OCI-LY7 (cell line): ENCODE measurements at regions not wholly inside any gene's neighbourhood (a gene's known extent, or its start where the extent isn't known, plus 50 kb on each side); places are given as distances from the start of the nearest gene placed in this dataset.

ENCODE experiments used
- BruUV-seq: library from RNA; stranded (reverse); fragments of 400-500 nt; replicated peaks from 2 replicates; lab custom pipeline; 2021; lab: Mats Ljungman, UMichigan
- CTCF ChIA-PET: fragments of 300-600 bp; sonication (Branson Sonifier 250); formaldehyde crosslinking; loops from one replicate; lab custom pipeline; 2022; ENCODE audit warnings: antibody characterized with exemption; ENCODE audit not compliant: unreplicated experiment; lab: Charles Lee
- POLR2A ChIA-PET: fragments of 300-600 bp; sonication (Branson Sonifier 250); formaldehyde crosslinking; loops from one replicate; lab custom pipeline; 2022; ENCODE audit warnings: antibody characterized with exemption; lab: Charles Lee
- DNase-seq: peaks from one replicate; pipeline ENCODE4 v3.0.0-alpha.2; 2015; ENCODE audit warnings: low spot score
- H2AFZ ChIP-seq: fragments of 200-600 bp; sonication (generic), shearing (Covaris generic); 2 replicates; pipeline ENCODE4 v1.6.1; 2014; ENCODE audit warnings: mild to moderate bottlenecking, antibody characterized with exemption, low read length, moderate library complexity
- H3K27ac ChIP-seq: fragments of 200-600 bp; sonication (generic); 2 replicates; pipeline ENCODE4 v1.5.1; 2014; ENCODE audit warnings: mixed run types, low read depth, mild to moderate bottlenecking, moderate library complexity, low read length, inconsistent platforms; ENCODE audit not compliant: poor library complexity, severe bottlenecking
- H3K36me3 ChIP-seq: fragments of 200-600 bp; sonication (generic); 2 replicates; pipeline ENCODE4 v1.6.1; 2014; ENCODE audit warnings: mild to moderate bottlenecking, antibody characterized with exemption, low read length, moderate library complexity, mixed read lengths; ENCODE audit not compliant: insufficient read depth
- H3K4me1 ChIP-seq: fragments of 200-600 bp; sonication (generic); 2 replicates; pipeline ENCODE4 v1.5.1; 2014; ENCODE audit warnings: mild to moderate bottlenecking, low read length; ENCODE audit not compliant: insufficient read depth, poor library complexity, severe bottlenecking
- H3K4me2 ChIP-seq: fragments of 200-600 bp; sonication (generic); 2 replicates; pipeline ENCODE4 v1.6.1; 2014; ENCODE audit warnings: mild to moderate bottlenecking, low read length
- H3K4me3 ChIP-seq: fragments of 200-600 bp; sonication (generic); 2 replicates; pipeline ENCODE4 v1.5.1; 2014; ENCODE audit warnings: mild to moderate bottlenecking, low read depth, low read length; ENCODE audit not compliant: poor library complexity, severe bottlenecking
- H3K79me2 ChIP-seq: fragments of 200-600 bp; sonication (generic); 2 replicates; pipeline ENCODE4 v1.6.1; 2016; ENCODE audit warnings: low read depth, mild to moderate bottlenecking, low read length, moderate library complexity, mixed read lengths; ENCODE audit not compliant: insufficient read depth
- H3K9me2 ChIP-seq: fragments of 200-600 bp; sonication (generic); 2 replicates; pipeline ENCODE4 v1.6.1; 2016; ENCODE audit warnings: mild to moderate bottlenecking, low read length, mixed read lengths; ENCODE audit not compliant: insufficient read depth
- H3K9me3 ChIP-seq: fragments of 200-600 bp; sonication (generic); 2 replicates; pipeline ENCODE4 v1.6.1; 2014; ENCODE audit warnings: mild to moderate bottlenecking, mixed run types, low read length, mixed read lengths
- H4K20me1 ChIP-seq: fragments of 200-600 bp; sonication (generic); 2 replicates; pipeline ENCODE4 v1.6.1; 2014; ENCODE audit warnings: mild to moderate bottlenecking, antibody characterized with exemption, low read length, moderate library complexity, mixed read lengths; ENCODE audit not compliant: insufficient read depth
- EZH2phosphoT487 ChIP-seq: fragments of 200-600 bp; sonication (generic); IDR thresholded peaks from 2 replicates; pipeline ENCODE4 v1.6.1; 2018; ENCODE audit warnings: low read depth, borderline replicate concordance, mild to moderate bottlenecking, mixed run types, antibody characterized with exemption, low read length, moderate library complexity, mixed read lengths
- intact Hi-C: fragments of 100-400 bp; cut with micrococcal nuclease; formaldehyde crosslinking; loops from one replicate; pipeline ENCODE4 v1.10.0; 2022; ENCODE audit not compliant: unreplicated experiment
- TF ChIP-seq, protein P1 (sequence below): fragments of 200-600 bp; sonication (generic); conservative IDR thresholded peaks from 2 replicates; pipeline ENCODE4 v1.5.1; 2014; ENCODE audit warnings: mild to moderate bottlenecking, antibody characterized with exemption, low read length, moderate library complexity, mixed read lengths

DNA sequence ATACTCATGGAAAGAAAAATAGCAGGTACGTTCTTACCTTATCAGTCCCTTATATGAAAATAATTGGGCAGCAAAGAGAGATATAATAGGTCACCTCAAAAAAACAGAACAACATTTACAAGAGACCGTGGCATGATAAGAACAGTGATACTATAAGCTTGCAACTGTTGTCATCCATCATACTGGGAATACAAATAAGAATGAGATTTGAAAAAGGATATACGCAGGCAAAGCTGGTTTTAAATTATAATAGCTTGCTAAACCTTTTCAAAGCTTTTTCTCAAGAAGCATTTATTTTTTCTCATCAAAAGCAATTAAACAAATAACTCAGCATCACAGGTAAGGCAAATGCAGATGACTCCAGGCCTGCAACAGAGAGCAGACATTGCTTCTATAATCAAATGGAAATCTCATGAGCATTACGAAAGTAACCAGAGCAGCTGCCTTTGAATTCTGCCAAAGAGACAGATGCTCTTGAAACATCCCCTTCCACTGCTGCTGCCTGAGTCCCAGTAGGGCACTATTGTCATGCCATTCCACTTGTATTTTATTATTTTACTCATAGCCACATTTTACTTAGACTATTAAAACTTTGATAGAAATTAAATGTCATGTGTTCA lies 620.6 kb upstream of the GNPDA2 start:
- ChIA-PET POLR2A (no interaction called here), CTCF (no interaction called here)
- intact Hi-C loops: no loop called here
- Histone ChIP-seq H3K4me1 (no peaks in the 10 kb centered on the region), H3K9me3 (no peaks in the 10 kb centered on the region), H3K9me2 (no peaks in the 10 kb centered on the region), H2AFZ (no peak overlapping the region), H4K20me1 (no peaks in the 10 kb centered on the region), H3K27ac (no peak overlapping the region), H3K4me2 (no peak overlapping the region), H3K79me2 (no peaks in the 10 kb centered on the region), H3K4me3 (no peak overlapping the region), H3K36me3 (no peaks in the 10 kb centered on the region)
- DNase-seq: no peak
- TF ChIP-seq, protein P1, sequence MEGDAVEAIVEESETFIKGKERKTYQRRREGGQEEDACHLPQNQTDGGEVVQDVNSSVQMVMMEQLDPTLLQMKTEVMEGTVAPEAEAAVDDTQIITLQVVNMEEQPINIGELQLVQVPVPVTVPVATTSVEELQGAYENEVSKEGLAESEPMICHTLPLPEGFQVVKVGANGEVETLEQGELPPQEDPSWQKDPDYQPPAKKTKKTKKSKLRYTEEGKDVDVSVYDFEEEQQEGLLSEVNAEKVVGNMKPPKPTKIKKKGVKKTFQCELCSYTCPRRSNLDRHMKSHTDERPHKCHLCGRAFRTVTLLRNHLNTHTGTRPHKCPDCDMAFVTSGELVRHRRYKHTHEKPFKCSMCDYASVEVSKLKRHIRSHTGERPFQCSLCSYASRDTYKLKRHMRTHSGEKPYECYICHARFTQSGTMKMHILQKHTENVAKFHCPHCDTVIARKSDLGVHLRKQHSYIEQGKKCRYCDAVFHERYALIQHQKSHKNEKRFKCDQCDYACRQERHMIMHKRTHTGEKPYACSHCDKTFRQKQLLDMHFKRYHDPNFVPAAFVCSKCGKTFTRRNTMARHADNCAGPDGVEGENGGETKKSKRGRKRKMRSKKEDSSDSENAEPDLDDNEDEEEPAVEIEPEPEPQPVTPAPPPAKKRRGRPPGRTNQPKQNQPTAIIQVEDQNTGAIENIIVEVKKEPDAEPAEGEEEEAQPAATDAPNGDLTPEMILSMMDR: no peak
- TF ChIP-seq EZH2phosphoT487: no peak
- no TSS peak for BruUV-seq

DNA sequence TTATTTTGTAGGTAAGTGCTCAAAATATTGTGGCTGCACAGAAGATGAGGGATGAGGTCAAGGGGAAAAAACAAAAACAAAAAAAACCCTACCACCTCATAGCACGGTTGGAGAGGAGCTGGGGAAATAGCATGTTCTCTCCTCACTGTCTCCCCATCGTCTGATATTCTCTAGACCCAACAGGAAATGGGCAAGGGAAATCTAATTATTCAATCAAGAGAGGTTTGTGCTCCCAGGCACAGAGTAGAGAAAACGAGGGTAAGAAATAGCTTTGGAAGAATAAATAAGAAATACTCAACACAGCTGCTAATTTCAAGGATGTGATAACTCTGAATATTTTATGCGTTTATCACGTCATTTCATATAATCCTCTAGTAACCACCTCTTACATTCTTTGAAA lies 619.2 kb upstream of the GNPDA2 start:
- H3K36me3 ChIP-seq: no peaks in the 10 kb centered on the region
- H3K4me2 ChIP-seq: no peak overlapping the region
- ChIA-PET CTCF (no interaction called here), POLR2A (no interaction called here)
- H3K9me3 ChIP-seq: no peaks in the 10 kb centered on the region
- no peaks in the 10 kb centered on the region for H3K79me2 ChIP-seq
- no peak overlapping the region for H2AFZ ChIP-seq
- intact Hi-C loops: no loop called here
- H3K9me2 ChIP-seq: no peaks in the 10 kb centered on the region
- no peak overlapping the region for H3K27ac ChIP-seq
- TF ChIP-seq EZH2phosphoT487: no peak
- TF ChIP-seq, protein P1: no peak
- no peak overlapping the region for H3K4me3 ChIP-seq
- no peak for DNase-seq
- BruUV-seq: no TSS peak
- H4K20me1 ChIP-seq: no peaks in the 10 kb centered on the region
- no peaks in the 10 kb centered on the region for H3K4me1 ChIP-seq

DNA sequence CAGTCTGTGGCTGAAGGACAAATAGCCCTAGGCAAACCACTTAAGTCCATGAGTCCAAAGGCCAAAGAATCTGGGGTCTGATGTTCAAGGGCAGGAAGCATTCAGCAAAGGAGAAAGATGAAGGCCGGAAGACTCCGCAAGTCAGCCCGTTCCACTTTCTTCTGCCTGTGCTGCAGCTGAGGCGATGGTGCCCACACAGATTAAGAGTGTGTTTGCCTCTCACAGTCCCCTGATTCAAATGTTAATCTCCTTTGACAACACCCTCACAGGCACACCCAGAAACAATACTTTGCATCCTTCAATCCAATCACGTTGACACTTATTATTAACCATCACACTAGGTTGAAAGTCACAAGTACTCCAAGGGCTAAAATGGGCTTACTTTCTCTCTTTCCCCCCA lies 605.4 kb upstream of the GNPDA2 start:
- no peaks in the 10 kb centered on the region for H3K9me2 ChIP-seq
- no peaks in the 10 kb centered on the region for H4K20me1 ChIP-seq
- no peak overlapping the region for H3K4me2 ChIP-seq
- H3K4me1 ChIP-seq: no peaks in the 10 kb centered on the region
- H3K79me2 ChIP-seq: no peaks in the 10 kb centered on the region
- CTCF ChIA-PET: no interaction called here
- BruUV-seq: no TSS peak
- POLR2A ChIA-PET: no interaction called here
- no peaks in the 10 kb centered on the region for H3K9me3 ChIP-seq
- no peaks in the 10 kb centered on the region for H3K36me3 ChIP-seq
- intact Hi-C loops: no loop called here
- no peak overlapping the region for H2AFZ ChIP-seq
- DNase-seq: no peak
- TF ChIP-seq EZH2phosphoT487: no peak
- TF ChIP-seq, protein P1: no peak
- H3K4me3 ChIP-seq: no peak overlapping the region
- no peak overlapping the region for H3K27ac ChIP-seq
